ENCODE measurements at regions not wholly inside any gene's neighbourhood (a gene's known extent, or its start where the extent isn't known, plus 50 kb on each side); places are given as distances from the start of the nearest gene placed in this dataset.

DNA sequence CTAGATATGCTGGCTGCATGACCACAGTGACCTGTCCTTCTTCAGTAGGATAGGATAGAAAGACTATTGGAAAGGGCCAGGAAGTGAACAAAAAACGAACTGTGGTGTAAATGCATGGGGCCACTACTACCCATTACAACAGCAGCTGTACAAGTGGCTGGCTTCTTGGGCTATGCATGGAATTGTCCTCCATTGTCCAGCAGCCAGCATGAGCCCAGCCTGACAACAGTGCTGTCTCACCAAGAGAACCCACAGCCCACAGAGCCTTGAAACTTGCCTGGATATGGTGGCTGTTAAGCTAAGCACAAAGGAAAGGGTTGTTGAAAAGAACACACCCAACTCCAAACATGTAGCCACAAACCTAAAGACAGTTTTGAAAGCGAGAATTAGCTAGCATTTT, 330.2 kb upstream of the F9 start:
- TF ChIP-seq POLR2A (IDR thresholded peaks at IDR 0.05) = no peak
- TF ChIP-seq, protein P1, sequence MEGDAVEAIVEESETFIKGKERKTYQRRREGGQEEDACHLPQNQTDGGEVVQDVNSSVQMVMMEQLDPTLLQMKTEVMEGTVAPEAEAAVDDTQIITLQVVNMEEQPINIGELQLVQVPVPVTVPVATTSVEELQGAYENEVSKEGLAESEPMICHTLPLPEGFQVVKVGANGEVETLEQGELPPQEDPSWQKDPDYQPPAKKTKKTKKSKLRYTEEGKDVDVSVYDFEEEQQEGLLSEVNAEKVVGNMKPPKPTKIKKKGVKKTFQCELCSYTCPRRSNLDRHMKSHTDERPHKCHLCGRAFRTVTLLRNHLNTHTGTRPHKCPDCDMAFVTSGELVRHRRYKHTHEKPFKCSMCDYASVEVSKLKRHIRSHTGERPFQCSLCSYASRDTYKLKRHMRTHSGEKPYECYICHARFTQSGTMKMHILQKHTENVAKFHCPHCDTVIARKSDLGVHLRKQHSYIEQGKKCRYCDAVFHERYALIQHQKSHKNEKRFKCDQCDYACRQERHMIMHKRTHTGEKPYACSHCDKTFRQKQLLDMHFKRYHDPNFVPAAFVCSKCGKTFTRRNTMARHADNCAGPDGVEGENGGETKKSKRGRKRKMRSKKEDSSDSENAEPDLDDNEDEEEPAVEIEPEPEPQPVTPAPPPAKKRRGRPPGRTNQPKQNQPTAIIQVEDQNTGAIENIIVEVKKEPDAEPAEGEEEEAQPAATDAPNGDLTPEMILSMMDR (IDR thresholded peaks at IDR 0.05) = no peak

All from Peyer's patch (tissue), 4 donors.